IMR-90 (cell line): ENCODE measurements at regions not wholly inside any gene's neighbourhood (a gene's known extent, or its start where the extent isn't known, plus 50 kb on each side); places are given as distances from the start of the nearest gene placed in this dataset.

Experiments
- ATAC-seq: fragments of 200-7000 bp; cut with Tn5 transposase; 2 replicates; pipeline ENCODE4 v1.9.1; 2020; ENCODE audit warnings: low read depth, mild to moderate bottlenecking, moderate library complexity
- BruUV-seq: library from RNA; stranded (reverse); fragments of 400-500 nt; replicated peaks from 2 replicates; lab custom pipeline; 2021; lab: Mats Ljungman, UMichigan
- CTCF ChIA-PET: fragments of 300-600 bp; formaldehyde crosslinking; extraction: SDS; loops from one replicate; lab custom pipeline; 2021; ENCODE audit warnings: antibody characterized with exemption; lab: Yijun Ruan, JAX
- POLR2A ChIA-PET: fragments of 300-600 bp; sonication (Branson Sonifier 250); formaldehyde crosslinking; loops from one replicate; lab custom pipeline; 2022; ENCODE audit warnings: antibody characterized with exemption; ENCODE audit not compliant: unreplicated experiment; lab: Charles Lee
- DNase-seq: peaks from one replicate; pipeline ENCODE4 v3.0.0; 2013
- H2AFZ ChIP-seq: replicated peaks from 2 replicates; pipeline ENCODE3; 2013; ENCODE audit warnings: low read length, mild to moderate bottlenecking; ENCODE audit not compliant: poor library complexity
- H2AK5ac ChIP-seq: 2 replicates; pipeline ENCODE4 v1.6.1; 2013; ENCODE audit warnings: low read depth, low read length, inconsistent platforms
- H2AK9ac ChIP-seq: replicated peaks from 2 replicates; pipeline ENCODE3; 2013; ENCODE audit warnings: mild to moderate bottlenecking, low read depth, low read length, moderate library complexity; ENCODE audit not compliant: poor library complexity
- H2BK120ac ChIP-seq: 2 replicates; pipeline ENCODE4 v1.6.1; 2013; ENCODE audit warnings: low read depth, low read length, inconsistent platforms
- H2BK15ac ChIP-seq: 3 replicates; pipeline ENCODE4 v1.6.1; 2013; ENCODE audit warnings: low read depth, low read length, inconsistent platforms
- H2BK20ac ChIP-seq: 2 replicates; pipeline ENCODE4 v1.6.1; 2013; ENCODE audit warnings: low read depth, mild to moderate bottlenecking, inconsistent platforms, low read length, moderate library complexity
- H2BK5ac ChIP-seq: 2 replicates; pipeline ENCODE4 v1.6.1; 2013; ENCODE audit warnings: mild to moderate bottlenecking, low read depth, low read length, inconsistent platforms; ENCODE audit not compliant: poor library complexity, severe bottlenecking
- H3K14ac ChIP-seq: replicated peaks from 2 replicates; pipeline ENCODE4 v1.6.1; 2013; ENCODE audit warnings: low read depth, low read length, inconsistent platforms
- H3K18ac ChIP-seq: 2 replicates; pipeline ENCODE4 v1.6.1; 2013; ENCODE audit warnings: low read depth, low read length, control low read depth
- H3K23ac ChIP-seq: 2 replicates; pipeline ENCODE4 v1.6.1; 2013; ENCODE audit warnings: low read depth, low read length, inconsistent platforms
- H3K27ac ChIP-seq: 2 replicates; pipeline ENCODE4 v1.5.1; 2013; ENCODE audit warnings: mild to moderate bottlenecking, control low read depth, low read length; ENCODE audit not compliant: insufficient read depth
- H3K27me3 ChIP-seq: 2 replicates; pipeline ENCODE4 v1.6.1; 2013; ENCODE audit warnings: low read length; ENCODE audit not compliant: control insufficient read depth, insufficient read depth
- H3K36me3 ChIP-seq: 2 replicates; pipeline ENCODE4 v1.6.1; 2013; ENCODE audit warnings: low read length, mixed read lengths; ENCODE audit not compliant: control insufficient read depth, insufficient read depth
- H3K4ac ChIP-seq: 2 replicates; pipeline ENCODE4 v1.6.1; 2013; ENCODE audit warnings: low read depth, low read length, inconsistent platforms
- H3K4me1 ChIP-seq: 2 replicates; pipeline ENCODE4 v1.6.1; 2013; ENCODE audit warnings: low read length, mixed read lengths; ENCODE audit not compliant: control insufficient read depth, insufficient read depth
- H3K4me2 ChIP-seq: 2 replicates; pipeline ENCODE4 v1.6.1; 2013; ENCODE audit warnings: low read depth, mild to moderate bottlenecking, control low read depth, low read length, moderate library complexity
- H3K4me3 ChIP-seq: 2 replicates; pipeline ENCODE4 v1.5.1; 2013; ENCODE audit warnings: low read depth, mild to moderate bottlenecking, control low read depth, low read length, moderate library complexity; ENCODE audit not compliant: insufficient read depth
- H3K56ac ChIP-seq: 2 replicates; pipeline ENCODE4 v1.6.1; 2013; ENCODE audit warnings: low read length, inconsistent platforms; ENCODE audit not compliant: insufficient read depth; ENCODE audit errors: extremely low read depth
- H3K79me1 ChIP-seq, 2 experiments: 2 replicates each; pipeline ENCODE4 v1.6.1; 2013; ENCODE audit warnings: low read length in 2 of 2, inconsistent platforms in 1 of 2, low read depth in 1 of 2
- H3K9ac ChIP-seq: 2 replicates; pipeline ENCODE4 v1.6.1; 2013; ENCODE audit warnings: low read depth, low read length, control low read depth
- H3K9me1 ChIP-seq: 2 replicates; pipeline ENCODE4 v1.6.1; 2013; ENCODE audit warnings: low read length, inconsistent platforms; ENCODE audit not compliant: insufficient read depth
- H3K9me3 ChIP-seq: 2 replicates; pipeline ENCODE4 v1.6.1; 2013; ENCODE audit warnings: low read length; ENCODE audit not compliant: control insufficient read depth, insufficient read depth
- H4K20me1 ChIP-seq: 2 replicates; pipeline ENCODE4 v1.6.1; 2013; ENCODE audit warnings: low read length, inconsistent platforms; ENCODE audit not compliant: insufficient read depth
- H4K5ac ChIP-seq: 2 replicates; pipeline ENCODE4 v1.6.1; 2013; ENCODE audit warnings: mild to moderate bottlenecking, low read depth, low read length, control low read depth
- H4K8ac ChIP-seq, 2 experiments: 2 replicates each; pipeline ENCODE4 v1.6.1; 2013; ENCODE audit warnings: low read depth in 2 of 2, low read length in 2 of 2, control low read depth in 1 of 2, inconsistent platforms in 1 of 2
- H4K91ac ChIP-seq: 2 replicates; pipeline ENCODE4 v1.6.1; 2013; ENCODE audit warnings: low read depth, low read length, inconsistent platforms; ENCODE audit not compliant: insufficient read depth
- CHD1 ChIP-seq: IDR thresholded peaks from 2 replicates; pipeline ENCODE4 v1.6.1; 2012; ENCODE audit warnings: low read depth, low read length, improper control_type of control experiment
- MAZ ChIP-seq: IDR thresholded peaks from 2 replicates; pipeline ENCODE4 v1.6.1; 2012; ENCODE audit warnings: low read depth, mild to moderate bottlenecking, low read length, improper control_type of control experiment, moderate library complexity, borderline replicate concordance
- RAD21 ChIP-seq: IDR thresholded peaks from 2 replicates; pipeline ENCODE4 v1.6.1; 2012; ENCODE audit warnings: low read length, improper control_type of control experiment
- RCOR1 ChIP-seq: IDR thresholded peaks from 2 replicates; pipeline ENCODE4 v1.6.1; 2012; ENCODE audit warnings: mild to moderate bottlenecking, low read length, improper control_type of control experiment; ENCODE audit not compliant: insufficient replicate concordance
- WGBS, 2 experiments: methylation state at CpG; one replicate each; pipeline versions ENCODE4 v1.1.5 to v1.1.7; 2013; ENCODE audit warnings: missing lambda C conversion rate in 2 of 2; ENCODE audit not compliant: insufficient read length in 1 of 2; ENCODE audit errors: extremely low coverage in 2 of 2; 5-methylcytosine and 5-hydroxymethylcytosine counted together
- dilution Hi-C: fragments of 300-500 bp; cut with HindIII; formaldehyde crosslinking; loops from one replicate; pipeline ENCODE4 v1.14.3; 2018; ENCODE audit warnings: low sequenced_read_pairs; ENCODE audit not compliant: unreplicated experiment
- in situ Hi-C: fragments of 300-500 bp; cut with MboI; formaldehyde crosslinking; loops from 3 replicates; pipeline ENCODE4 v1.14.3; 2019; ENCODE audit warnings: low sequenced_read_pairs, inconsistent platforms, mixed read lengths
- intact Hi-C: fragments of 100-400 bp; cut with micrococcal nuclease; formaldehyde crosslinking; loops from 2 replicates; pipeline ENCODE4 v1.10.0; 2022

- peaks cover 17% of the 10 kb centered on the region for H3K9me3 ChIP-seq
- no peak overlapping the region for H4K5ac ChIP-seq
- no peak overlapping the region for H3K56ac ChIP-seq
- H3K4me1 ChIP-seq = no peaks in the 10 kb centered on the region
- ChIA-PET CTCF (no interaction called here), POLR2A (no interaction called here)
- H2BK120ac ChIP-seq = no peak overlapping the region
- H3K14ac ChIP-seq = no peak overlapping the region
- no peak overlapping the region for H3K4me2 ChIP-seq
- no peaks in the 10 kb centered on the region for H3K27me3 ChIP-seq
- H4K91ac ChIP-seq = no peak overlapping the region
- no peak overlapping the region for H3K9ac ChIP-seq
- H2AK5ac ChIP-seq = no peak overlapping the region
- no peak overlapping the region for H2AFZ ChIP-seq
- BruUV-seq = no TSS peak
- H2BK5ac ChIP-seq = no peak overlapping the region
- no peaks in the 10 kb centered on the region for H4K20me1 ChIP-seq
- no peak overlapping the region for H2AK9ac ChIP-seq
- DNase-seq = no peak
- dilution Hi-C loops = no loop called here
- intact Hi-C loops = no loop called here
- H2BK20ac ChIP-seq = no peak overlapping the region
- ATAC-seq = no peak
- H3K9me1 ChIP-seq = no peaks in the 10 kb centered on the region
- in situ Hi-C loops = no loop called here
- H3K79me1 ChIP-seq = no peaks in the 10 kb centered on the region
- no peak overlapping the region for H4K8ac ChIP-seq
- H3K4me3 ChIP-seq = no peak overlapping the region
- no peak overlapping the region for H3K4ac ChIP-seq
- no peak overlapping the region for H3K27ac ChIP-seq
- H3K18ac ChIP-seq = no peak overlapping the region
- no peaks in the 10 kb centered on the region for H3K36me3 ChIP-seq
- TF ChIP-seq MAZ = no peak
- TF ChIP-seq RAD21 = no peak
- TF ChIP-seq RCOR1 = no peak
- no peak for TF ChIP-seq CHD1
- WGBS, 2 experiments = 18% methylated on average over 2 of the region's 3 CpGs; no CpG with 5 or more reads in 1 of the 2 experiments
- H3K23ac ChIP-seq = no peak overlapping the region
- no peak overlapping the region for H2BK15ac ChIP-seq
Measured at GRCh38 chr4:35739308-35739707, 505.0 kb downstream of the ARAP2 start.
